GM12892 (cell line): ENCODE measurements at regions not wholly inside any gene's neighbourhood (a gene's known extent, or its start where the extent isn't known, plus 50 kb on each side); places are given as distances from the start of the nearest gene placed in this dataset.

ENCODE experiments used
- DNase-seq: peaks from one replicate; pipeline ENCODE4 v3.0.0; 2011; ENCODE audit not compliant: insufficient read length
- FAIRE-seq: peaks from 2 replicates; lab custom pipeline; 2011; peaks lifted over from hg19 to GRCh38; lab: Jason Lieb, UNC
- POLR2A ChIP-seq: IDR thresholded peaks from 2 replicates; pipeline ENCODE4 v1.6.1; 2011; ENCODE audit warnings: low read depth, low read length, control low read depth
- POLR2AphosphoS5 ChIP-seq: IDR thresholded peaks from 2 replicates; pipeline ENCODE4 v1.6.1; 2011; ENCODE audit warnings: low read depth, low read length, control low read depth
- TAF1 ChIP-seq: IDR thresholded peaks from 2 replicates; pipeline ENCODE4 v1.6.1; 2011; ENCODE audit warnings: low read depth, mild to moderate bottlenecking, control low read depth, low read length, borderline replicate concordance

DNA sequence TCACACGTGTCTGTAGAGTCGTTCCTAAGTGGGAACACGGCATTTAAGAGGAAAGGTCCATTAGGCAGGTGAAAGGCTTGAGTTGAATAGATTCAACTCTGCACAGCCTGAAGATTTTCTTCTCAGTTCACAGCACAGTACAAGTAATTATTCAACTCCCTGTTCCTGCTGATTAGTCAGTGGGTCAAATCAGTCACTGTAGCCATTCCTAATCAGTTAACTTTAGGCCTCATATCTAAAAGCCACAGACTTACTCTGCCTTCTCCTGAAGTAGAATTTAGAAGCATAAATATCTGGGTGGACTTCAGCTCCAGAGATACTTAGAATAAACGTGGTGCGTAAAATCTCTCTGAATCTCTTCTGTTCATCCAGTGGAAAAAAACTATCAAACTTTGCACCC lies 872.4 kb downstream of the C6orf118 start:
- FAIRE-seq (no peak), DNase-seq (no peak)
- no peak for TF ChIP-seq POLR2A
- TF ChIP-seq POLR2AphosphoS5, result no peak
- TF ChIP-seq TAF1, result no peak

GRCh38 chr6:164427728-164428402 lies 881.5 kb downstream of the C6orf118 start:
- no peak for TF ChIP-seq POLR2A
- TF ChIP-seq TAF1, result no peak
- no peak for TF ChIP-seq POLR2AphosphoS5
- DNase-seq (no peak), FAIRE-seq (no peak)

DNA sequence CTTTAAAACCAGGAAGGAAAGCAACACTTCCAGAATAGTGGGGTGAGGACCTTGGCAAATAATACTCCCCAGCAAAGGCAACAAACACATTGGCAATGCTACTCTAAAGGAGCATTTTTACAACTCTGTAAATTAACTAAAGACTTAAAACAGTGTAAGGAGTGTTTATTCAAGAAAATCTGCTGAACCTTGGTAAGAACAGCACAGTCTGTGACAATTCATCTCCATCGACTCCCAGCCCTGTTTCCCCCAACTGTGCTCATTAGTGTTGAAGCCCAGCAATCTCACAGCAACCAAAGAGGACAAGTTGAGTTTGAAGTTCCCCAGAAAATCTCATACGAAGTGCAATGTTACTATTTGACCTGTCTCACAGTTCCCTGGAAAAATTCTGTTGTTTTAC lies 884.9 kb downstream of the C6orf118 start:
- FAIRE-seq (no peak), DNase-seq (no peak)
- TF ChIP-seq POLR2A (no peak), TAF1 (no peak), POLR2AphosphoS5 (no peak)

DNA sequence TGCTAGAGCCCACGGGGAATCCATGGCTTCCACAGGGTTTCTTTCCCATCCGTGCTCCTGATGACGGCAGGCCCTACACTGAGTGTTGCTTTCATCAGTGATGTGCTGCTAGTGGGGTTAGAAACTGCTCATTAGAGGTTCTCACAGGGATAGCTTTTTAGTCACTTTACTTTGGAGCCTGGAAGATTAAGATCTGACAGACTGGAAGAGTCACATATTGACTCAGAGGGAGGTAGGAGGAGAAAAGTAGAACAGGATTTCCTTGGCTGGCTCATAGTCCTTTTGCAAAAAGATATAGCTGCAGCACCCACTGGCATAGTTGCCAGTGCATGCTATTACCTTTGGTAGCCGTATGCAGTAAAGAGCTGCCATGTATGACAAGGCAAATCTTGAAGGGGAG lies 890.3 kb downstream of the C6orf118 start:
- no peak for DNase-seq
- FAIRE-seq, result no peak
- TF ChIP-seq TAF1 (no peak), POLR2A (no peak)

DNA sequence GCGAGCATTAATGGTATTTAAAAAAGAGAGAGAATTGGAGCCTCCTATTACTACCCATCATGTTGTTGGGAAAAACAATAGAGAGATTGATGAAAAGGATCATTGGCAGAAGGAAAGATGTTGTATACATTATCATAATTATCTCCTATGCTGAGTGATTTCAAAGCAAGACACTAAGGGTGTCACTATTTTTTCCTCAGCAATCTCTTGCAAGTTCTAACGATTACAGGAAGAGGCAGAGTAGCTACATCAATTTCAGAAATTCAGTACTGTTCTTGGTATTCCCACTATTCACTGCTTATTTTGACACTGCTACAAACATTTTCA lies 891.2 kb downstream of the C6orf118 start:
- TF ChIP-seq POLR2A, result no peak
- no peak for TF ChIP-seq POLR2AphosphoS5
- no peak for TF ChIP-seq TAF1
- no peak for DNase-seq

GRCh38 chr6:164417537-164418261 lies 891.7 kb downstream of the C6orf118 start:
- no peak for DNase-seq
- FAIRE-seq, result no peak

More for the DNA sequence above, 891.2 kb downstream of the C6orf118 start:
- no peak for FAIRE-seq

DNA sequence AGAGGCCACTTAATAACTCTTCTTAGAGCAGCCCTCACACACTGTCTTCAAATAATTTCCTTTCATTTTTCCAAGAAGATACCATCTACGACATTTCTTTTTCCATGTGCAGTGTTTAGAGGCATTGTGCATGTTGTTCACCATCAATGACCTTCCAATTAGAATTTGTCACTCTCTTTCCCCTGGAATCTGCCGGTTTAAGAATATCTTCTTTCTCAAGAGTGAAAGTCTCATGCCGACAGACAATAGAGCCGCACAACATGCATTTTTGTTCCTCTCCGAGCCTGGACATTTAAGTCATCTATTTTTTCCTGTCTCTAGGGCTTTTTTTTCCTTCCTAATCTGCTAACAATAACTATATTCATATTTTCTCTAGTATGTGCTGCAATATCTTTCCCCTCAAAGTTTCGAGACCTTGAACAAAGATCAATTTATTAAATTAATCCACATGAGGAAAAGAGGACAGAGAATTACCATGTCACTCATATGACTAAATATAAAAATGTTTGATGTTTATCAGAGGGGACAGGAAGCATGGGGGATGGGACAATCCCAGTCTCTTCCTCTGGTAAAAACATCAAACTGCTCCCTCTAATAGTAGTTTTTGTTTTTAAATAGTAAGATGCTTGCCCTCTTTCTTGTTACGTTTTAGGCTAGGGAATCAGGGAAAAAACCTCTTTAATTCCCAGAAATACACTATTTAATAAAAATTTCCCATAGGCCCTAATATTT lies 893.4 kb downstream of the C6orf118 start:
- no peak for FAIRE-seq
- TF ChIP-seq TAF1, result no peak
- no peak for TF ChIP-seq POLR2AphosphoS5
- DNase-seq, result no peak

More at GRCh38 chr6:164417537-164418261, 891.7 kb downstream of the C6orf118 start:
- TF ChIP-seq TAF1, result no peak
- TF ChIP-seq POLR2AphosphoS5, result no peak
- no peak for TF ChIP-seq POLR2A

DNA sequence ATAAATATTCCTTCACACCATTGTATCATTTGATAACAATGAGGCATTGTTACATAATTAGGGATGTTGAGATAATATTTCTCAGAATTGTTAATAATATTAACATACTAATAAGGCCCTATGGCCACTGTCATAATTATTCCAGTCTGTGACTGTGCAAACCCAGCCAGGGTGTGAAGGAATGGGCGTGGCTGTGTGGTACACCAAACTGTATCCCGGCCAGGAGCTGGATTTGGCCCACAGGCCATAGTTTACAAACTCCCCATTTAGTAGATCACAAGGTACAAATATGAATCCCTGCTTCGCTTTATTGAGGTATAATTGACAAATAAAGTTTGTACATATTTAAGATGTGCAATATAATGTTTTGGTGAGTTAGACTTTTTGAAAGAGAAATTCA lies 894.7 kb downstream of the C6orf118 start:
- no peak for TF ChIP-seq POLR2A
- no peak for TF ChIP-seq POLR2AphosphoS5
- TF ChIP-seq TAF1, result no peak
- no peak for FAIRE-seq
- DNase-seq, result no peak

GRCh38 chr6:164412566-164412965 lies 896.8 kb downstream of the C6orf118 start:
- no peak for DNase-seq
- TF ChIP-seq POLR2AphosphoS5 (no peak), POLR2A (no peak), TAF1 (no peak)
- FAIRE-seq, result no peak

- FAIRE-seq (no peak), DNase-seq (no peak)
- no peak for TF ChIP-seq POLR2A
- TF ChIP-seq POLR2AphosphoS5, result no peak
- TF ChIP-seq TAF1, result no peak
These were observed 899.4 kb downstream of the C6orf118 start for GRCh38 chr6:164410017-164410416.

DNA sequence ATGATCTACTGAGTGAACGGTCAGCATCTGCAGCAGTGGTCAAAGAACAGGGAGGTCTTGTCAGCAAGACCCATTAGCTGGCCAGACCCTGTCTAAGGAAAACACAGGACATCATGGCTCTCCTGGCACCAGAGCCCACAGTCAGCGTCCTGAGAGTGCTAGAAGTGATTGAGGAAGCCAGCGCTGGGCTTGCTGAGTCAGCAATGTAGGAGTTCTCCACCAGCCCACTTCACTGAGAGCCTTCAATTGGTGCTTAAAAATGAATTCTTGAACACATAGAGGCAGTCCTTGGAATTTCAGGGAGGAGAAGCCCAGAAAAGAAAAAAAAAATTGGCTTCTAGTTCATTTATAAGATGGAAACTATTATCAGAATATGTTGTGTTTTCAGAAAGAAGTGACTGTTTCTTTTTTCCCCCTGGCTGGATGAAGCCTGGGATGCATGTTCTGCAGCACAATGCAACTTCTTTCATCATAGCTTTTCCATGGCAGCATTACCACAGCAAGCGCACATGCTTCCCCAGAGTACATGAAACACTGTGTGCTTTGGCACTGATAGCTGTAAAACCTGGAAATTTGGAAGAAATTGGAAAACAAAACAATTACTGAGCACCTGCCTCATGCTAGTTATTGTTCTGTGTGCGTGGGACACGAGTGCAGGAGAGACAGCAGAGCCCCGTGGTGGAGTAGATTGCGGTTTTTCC lies 899.9 kb downstream of the C6orf118 start:
- DNase-seq, result no peak
- TF ChIP-seq TAF1 (no peak), POLR2A (no peak), POLR2AphosphoS5 (no peak)
- no peak for FAIRE-seq
